HL-60 (cell line): ENCODE measurements at regions not wholly inside any gene's neighbourhood (a gene's known extent, or its start where the extent isn't known, plus 50 kb on each side); places are given as distances from the start of the nearest gene placed in this dataset.

Experiments used
- DNase-seq, 2 experiments: peaks; one replicate each; pipeline ENCODE4 v3.0.0-alpha.2; 2010 to 2020; ENCODE audit warnings: low read depth in 1 of 2, low spot score in 1 of 2
- H3K27ac ChIP-seq: fragments of 250-450 bp; sonication (Bioruptor Pico); replicated peaks from 2 replicates; pipeline ENCODE4 v1.5.1; 2020; ENCODE audit warnings: mild to moderate bottlenecking, moderate library complexity
- H3K27me3 ChIP-seq: fragments of 250-450 bp; sonication (Bioruptor Pico); 2 replicates; pipeline ENCODE4 v1.5.1; 2021; ENCODE audit warnings: mild to moderate bottlenecking, moderate library complexity; ENCODE audit not compliant: insufficient read depth, poor library complexity, severe bottlenecking
- H3K4me3 ChIP-seq: replicated peaks from 2 replicates; pipeline ENCODE4 v1.5.1; 2011; ENCODE audit warnings: mild to moderate bottlenecking, control low read depth, low read length; ENCODE audit not compliant: insufficient read depth
- GABPA ChIP-seq: IDR thresholded peaks from 2 replicates; pipeline ENCODE4 v1.6.1; 2012; ENCODE audit warnings: low read depth
- POLR2AphosphoS5 ChIP-seq: IDR thresholded peaks from 2 replicates; pipeline ENCODE4 v1.6.1; 2012; ENCODE audit warnings: low read depth
- SPI1 ChIP-seq: IDR thresholded peaks from 2 replicates; pipeline ENCODE4 v1.6.1; 2012; ENCODE audit warnings: low read depth, mild to moderate bottlenecking, borderline replicate concordance
- TF ChIP-seq, protein P1 (sequence below): IDR thresholded peaks from 2 replicates; pipeline ENCODE4 v1.6.1; 2012; ENCODE audit warnings: low read depth; ENCODE audit not compliant: insufficient replicate concordance
- TF ChIP-seq, protein P2 (sequence below): IDR thresholded peaks from one replicate; pipeline ENCODE4 v1.5.1; 2011; ENCODE audit warnings: low read length, control low read depth, inconsistent platforms; ENCODE audit not compliant: insufficient read depth

- Histone ChIP-seq H3K27me3 (no peaks in the 10 kb centered on the region), H3K4me3 (no peak overlapping the region), H3K27ac (no peak overlapping the region; the same call in 1 of the 2 replicates)
- TF ChIP-seq SPI1 (no peak), POLR2AphosphoS5 (no peak), GABPA (no peak)
- TF ChIP-seq, protein P1, sequence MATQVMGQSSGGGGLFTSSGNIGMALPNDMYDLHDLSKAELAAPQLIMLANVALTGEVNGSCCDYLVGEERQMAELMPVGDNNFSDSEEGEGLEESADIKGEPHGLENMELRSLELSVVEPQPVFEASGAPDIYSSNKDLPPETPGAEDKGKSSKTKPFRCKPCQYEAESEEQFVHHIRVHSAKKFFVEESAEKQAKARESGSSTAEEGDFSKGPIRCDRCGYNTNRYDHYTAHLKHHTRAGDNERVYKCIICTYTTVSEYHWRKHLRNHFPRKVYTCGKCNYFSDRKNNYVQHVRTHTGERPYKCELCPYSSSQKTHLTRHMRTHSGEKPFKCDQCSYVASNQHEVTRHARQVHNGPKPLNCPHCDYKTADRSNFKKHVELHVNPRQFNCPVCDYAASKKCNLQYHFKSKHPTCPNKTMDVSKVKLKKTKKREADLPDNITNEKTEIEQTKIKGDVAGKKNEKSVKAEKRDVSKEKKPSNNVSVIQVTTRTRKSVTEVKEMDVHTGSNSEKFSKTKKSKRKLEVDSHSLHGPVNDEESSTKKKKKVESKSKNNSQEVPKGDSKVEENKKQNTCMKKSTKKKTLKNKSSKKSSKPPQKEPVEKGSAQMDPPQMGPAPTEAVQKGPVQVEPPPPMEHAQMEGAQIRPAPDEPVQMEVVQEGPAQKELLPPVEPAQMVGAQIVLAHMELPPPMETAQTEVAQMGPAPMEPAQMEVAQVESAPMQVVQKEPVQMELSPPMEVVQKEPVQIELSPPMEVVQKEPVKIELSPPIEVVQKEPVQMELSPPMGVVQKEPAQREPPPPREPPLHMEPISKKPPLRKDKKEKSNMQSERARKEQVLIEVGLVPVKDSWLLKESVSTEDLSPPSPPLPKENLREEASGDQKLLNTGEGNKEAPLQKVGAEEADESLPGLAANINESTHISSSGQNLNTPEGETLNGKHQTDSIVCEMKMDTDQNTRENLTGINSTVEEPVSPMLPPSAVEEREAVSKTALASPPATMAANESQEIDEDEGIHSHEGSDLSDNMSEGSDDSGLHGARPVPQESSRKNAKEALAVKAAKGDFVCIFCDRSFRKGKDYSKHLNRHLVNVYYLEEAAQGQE: no peak
- TF ChIP-seq, protein P2, sequence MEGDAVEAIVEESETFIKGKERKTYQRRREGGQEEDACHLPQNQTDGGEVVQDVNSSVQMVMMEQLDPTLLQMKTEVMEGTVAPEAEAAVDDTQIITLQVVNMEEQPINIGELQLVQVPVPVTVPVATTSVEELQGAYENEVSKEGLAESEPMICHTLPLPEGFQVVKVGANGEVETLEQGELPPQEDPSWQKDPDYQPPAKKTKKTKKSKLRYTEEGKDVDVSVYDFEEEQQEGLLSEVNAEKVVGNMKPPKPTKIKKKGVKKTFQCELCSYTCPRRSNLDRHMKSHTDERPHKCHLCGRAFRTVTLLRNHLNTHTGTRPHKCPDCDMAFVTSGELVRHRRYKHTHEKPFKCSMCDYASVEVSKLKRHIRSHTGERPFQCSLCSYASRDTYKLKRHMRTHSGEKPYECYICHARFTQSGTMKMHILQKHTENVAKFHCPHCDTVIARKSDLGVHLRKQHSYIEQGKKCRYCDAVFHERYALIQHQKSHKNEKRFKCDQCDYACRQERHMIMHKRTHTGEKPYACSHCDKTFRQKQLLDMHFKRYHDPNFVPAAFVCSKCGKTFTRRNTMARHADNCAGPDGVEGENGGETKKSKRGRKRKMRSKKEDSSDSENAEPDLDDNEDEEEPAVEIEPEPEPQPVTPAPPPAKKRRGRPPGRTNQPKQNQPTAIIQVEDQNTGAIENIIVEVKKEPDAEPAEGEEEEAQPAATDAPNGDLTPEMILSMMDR: no peak
- peak in 1 of 2 experiments; percentile 36 for DNase-seq
These were observed 113.7 kb downstream of the B3GNT2 start for GRCh38 chr2:62309465-62310091.

- H3K27me3 ChIP-seq: no peaks in the 10 kb centered on the region
- TF ChIP-seq POLR2AphosphoS5 (no peak), GABPA (no peak), SPI1 (no peak)
- H3K27ac ChIP-seq: no peak overlapping the region
- H3K4me3 ChIP-seq: no peak overlapping the region
- no peak for DNase-seq
These were observed 113.2 kb downstream of the B3GNT2 start for GRCh38 chr2:62309081-62309464.

DNA sequence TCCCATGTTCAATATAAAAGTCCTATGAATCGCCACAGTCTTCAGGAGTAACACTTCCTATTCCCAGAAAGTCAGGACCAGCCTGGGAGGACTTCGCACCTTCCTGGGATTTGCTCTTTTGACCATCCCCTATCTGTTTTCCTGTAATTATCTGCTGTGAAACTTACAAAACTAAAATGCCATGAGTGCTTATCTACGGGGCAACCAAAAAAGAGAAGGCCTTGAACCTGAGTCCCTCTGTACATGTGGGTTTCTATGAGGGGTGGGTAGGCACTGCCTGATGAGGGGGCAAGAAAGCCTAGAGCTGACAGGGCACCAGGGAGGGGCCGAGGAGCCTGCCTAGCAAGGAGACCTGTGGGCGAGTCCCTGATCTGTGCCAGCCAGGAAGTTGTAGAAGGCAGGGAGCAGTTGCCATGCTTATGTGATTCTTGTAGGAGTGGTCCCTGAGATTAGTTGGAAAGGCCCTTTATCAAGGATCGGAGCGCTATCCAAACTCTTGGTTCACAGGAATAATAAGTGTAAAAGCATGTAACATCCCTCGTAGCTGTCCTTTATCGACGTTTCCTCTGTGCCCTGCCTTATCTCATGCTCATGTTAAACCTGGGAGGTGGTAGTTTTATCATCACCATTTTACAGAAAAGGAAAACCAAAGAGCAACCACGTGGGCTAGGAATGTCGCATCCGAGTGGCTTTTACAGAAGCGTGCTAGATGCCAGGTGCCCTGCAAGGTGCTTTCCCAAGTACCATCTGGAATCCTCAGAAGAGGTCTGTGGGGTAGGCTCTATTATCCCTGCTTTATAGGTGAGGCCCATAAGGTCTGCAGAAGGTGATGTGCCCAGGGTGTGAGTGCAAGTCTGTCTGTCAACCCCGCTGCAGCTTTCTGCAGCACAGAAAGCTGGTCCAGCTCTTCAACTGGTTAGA is 111.8 kb downstream of the B3GNT2 start:
- H3K4me3 ChIP-seq: no peak overlapping the region
- H3K27ac ChIP-seq: peak overlapping the region; percentile 69
- DNase-seq: no peak
- H3K27me3 ChIP-seq: no peaks in the 10 kb centered on the region
- TF ChIP-seq, protein P2: no peak
- TF ChIP-seq POLR2AphosphoS5: no peak
- TF ChIP-seq GABPA: no peak

DNA sequence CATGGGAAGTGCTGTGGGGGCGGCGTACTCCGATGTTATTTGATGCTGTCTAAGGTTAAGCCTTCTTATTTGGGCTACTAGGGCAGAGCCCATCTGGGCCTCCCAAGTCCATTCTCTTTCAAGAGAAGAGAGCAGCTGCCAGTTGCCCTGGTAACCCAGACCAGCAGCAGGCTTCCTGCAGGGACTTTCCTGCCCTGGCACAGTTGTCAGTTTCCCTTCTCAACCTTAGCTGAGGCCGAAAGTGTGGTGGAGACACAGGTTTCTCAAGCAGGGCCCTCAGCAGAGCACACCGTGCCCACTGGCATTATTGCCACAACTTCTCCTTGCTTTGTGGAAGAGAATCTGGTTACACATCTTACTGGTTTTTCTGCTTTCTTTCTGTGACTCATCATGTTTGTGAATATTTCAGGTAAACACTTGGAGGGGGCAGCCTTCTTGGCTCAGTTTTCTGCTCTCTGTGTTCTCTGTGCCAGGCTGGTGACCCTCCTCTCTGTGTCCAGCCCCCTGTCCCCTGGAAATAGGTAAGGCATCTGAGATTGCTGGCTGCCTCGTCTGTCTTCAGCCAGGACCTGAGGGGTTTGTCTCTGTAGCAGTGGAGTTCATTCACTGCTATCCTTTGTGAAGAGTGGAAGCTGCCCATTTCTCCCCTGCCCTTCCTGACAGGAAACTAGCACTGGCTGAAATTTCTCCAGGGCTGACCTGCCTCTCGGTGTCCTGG is 111.0 kb downstream of the B3GNT2 start:
- peak; percentile 26 to 76 for DNase-seq

More for the DNA sequence above, 111.0 kb downstream of the B3GNT2 start:
- Histone ChIP-seq H3K27ac (peak overlapping the region; percentile 69), H3K27me3 (no peaks in the 10 kb centered on the region), H3K4me3 (no peak overlapping the region)
- TF ChIP-seq POLR2AphosphoS5 (no peak), GABPA (no peak), SPI1 (no peak)
- TF ChIP-seq, protein P1: no peak
- TF ChIP-seq, protein P2: no peak
